ENCODE measurements at regions not wholly inside any gene's neighbourhood (a gene's known extent, or its start where the extent isn't known, plus 50 kb on each side); places are given as distances from the start of the nearest gene placed in this dataset.
A peak's percentile ranks its signal among the peaks of the same experiment; 100 is the strongest.

GRCh38 chr20:5416086-5416485 lies 99.3 kb upstream of the PROKR2 start:
- no peaks in the 10 kb centered on the region for H3K9me3 ChIP-seq (ENCODE audit: insufficient read depth in 2 of 2, low read depth in 1 of 2, low read length in 1 of 2)
- no peaks in the 10 kb centered on the region for H3K79me1 ChIP-seq (ENCODE audit: low read depth, low read length)
- H3K79me2 ChIP-seq (ENCODE audit: control insufficient read depth in 1 of 2, insufficient read depth in 2 of 2, low read length in 2 of 2), result no peaks in the 10 kb centered on the region
- H4K20me1 ChIP-seq (replicated peaks in 1 of 2; ENCODE audit: control insufficient read depth in 1 of 2, insufficient read depth in 2 of 2, low read length in 2 of 2), result no peaks in the 10 kb centered on the region
- no peaks in the 10 kb centered on the region for H3K23me2 ChIP-seq (ENCODE audit: low read depth, low read length)
- no peak overlapping the region; a peak in 1 of 7 replicates for H3K9ac ChIP-seq (replicated peaks in 1 of 4; ENCODE audit: extremely low read depth in 1 of 4, low read depth in 3 of 4, low read length in 3 of 4)
- ChIA-PET CTCF (ENCODE audit: partially characterized antibody) (interaction anchor here (0.9 to 1.4 kb wide), 4 partner anchors 13 to 32 kb away, joined by 3 to 8 read pairs (median 4); no protein-coding TSS in a partner anchor), POLR2A (ENCODE audit: partially characterized antibody) (no interaction called here)
- no peak overlapping the region for H4K8ac ChIP-seq (ENCODE audit: extremely low read depth, insufficient read depth, low read length)
- TF ChIP-seq SIRT6 (IDR thresholded peaks at IDR 0.05; ENCODE audit: low read length) (no peak), EGR1 (IDR thresholded peaks at IDR 0.05; ENCODE audit: borderline replicate concordance, low read depth, low read length) (no peak)
- H3K4me3 ChIP-seq (ENCODE audit: extremely low read depth in 1 of 4, insufficient read depth in 2 of 4, low read depth in 3 of 4, low read length in 4 of 4), result no peak overlapping the region
- H2BK20ac ChIP-seq (ENCODE audit: low read length), result no peak overlapping the region
- no peak overlapping the region for H3K14ac ChIP-seq (ENCODE audit: insufficient read length)
- no peak for DNase-seq (ENCODE audit: low read depth in 1 of 2, low spot score in 2 of 2)
- WGBS, 2 experiments (ENCODE audit: extremely low coverage in 1 of 2, insufficient coverage in 1 of 2, insufficient read length in 1 of 2, insufficient replicate concordance in 2 of 2, low coverage in 1 of 2, low lambda C conversion rate in 2 of 2, missing lambda C conversion rate in 1 of 2), result 81% methylated on average over 5 of the region's 5 CpGs; no CpG with 5 or more reads in 1 of the 2 experiments
- H4K91ac ChIP-seq (replicated peaks; ENCODE audit: insufficient read length, low read length), result no peak overlapping the region
- H3K4ac ChIP-seq (replicated peaks; ENCODE audit: insufficient read length, low read depth, low read length), result no peak overlapping the region
- no peaks in the 10 kb centered on the region for H3K36me3 ChIP-seq (ENCODE audit: control insufficient read depth in 2 of 4, insufficient read depth in 4 of 4, low read length in 3 of 4)
- peak overlapping the region; percentile 4 for H2AFZ ChIP-seq (ENCODE audit: low read length)
- no peaks in the 10 kb centered on the region for H3K27me3 ChIP-seq (replicated peaks in 1 of 4; ENCODE audit: control insufficient read depth in 3 of 4, extremely low read depth in 1 of 4, insufficient read depth in 3 of 4, low read length in 3 of 4)
- H3K23ac ChIP-seq (ENCODE audit: insufficient read length), result no peak overlapping the region
- no peak overlapping the region for H2BK12ac ChIP-seq (ENCODE audit: low read depth, low read length)
- H2BK15ac ChIP-seq (ENCODE audit: low read length), result no peak overlapping the region
- no peaks in the 10 kb centered on the region for H3K4me1 ChIP-seq (replicated peaks in 1 of 4; ENCODE audit: control insufficient read depth in 3 of 4, insufficient read depth in 4 of 4, low read length in 3 of 4)
- H3K27ac ChIP-seq (ENCODE audit: low read depth, low read length), result no peak overlapping the region
- no peak overlapping the region for H2AK5ac ChIP-seq (ENCODE audit: low read depth, low read length)
- H3K4me2 ChIP-seq (ENCODE audit: insufficient read depth in 1 of 2, low read depth in 2 of 2, low read length in 2 of 2), result no peak overlapping the region
- no peak overlapping the region for H2BK5ac ChIP-seq (ENCODE audit: low read depth, low read length)
- no peak overlapping the region for H2BK120ac ChIP-seq (replicated peaks; ENCODE audit: low read depth, low read length)
- H4K5ac ChIP-seq (ENCODE audit: insufficient read length, low read depth, low read length), result no peak overlapping the region
- FAIRE-seq, result no peak
- no peak overlapping the region for H3K56ac ChIP-seq (replicated peaks; ENCODE audit: insufficient read length, low read depth, low read length)
- H3K18ac ChIP-seq (ENCODE audit: extremely low read depth, low read length), result no peak overlapping the region
